A673 (cell line): ENCODE measurements at regions not wholly inside any gene's neighbourhood (a gene's known extent, or its start where the extent isn't known, plus 50 kb on each side); places are given as distances from the start of the nearest gene placed in this dataset.

Source experiments
- BruUV-seq: library from RNA; stranded (reverse); fragments of 400-500 nt; replicated peaks from 2 replicates; lab custom pipeline; 2021; lab: Mats Ljungman, UMichigan
- CTCF ChIA-PET: fragments of 300-600 bp; sonication (Branson Sonifier 250); formaldehyde crosslinking; loops from one replicate; lab custom pipeline; 2022; ENCODE audit warnings: antibody characterized with exemption; lab: Charles Lee
- POLR2A ChIA-PET: fragments of 300-600 bp; sonication (Branson Sonifier 250); formaldehyde crosslinking; loops from one replicate; lab custom pipeline; 2022; ENCODE audit warnings: antibody characterized with exemption; ENCODE audit not compliant: low non-redundant PET; lab: Charles Lee
- DNase-seq: peaks from one replicate; pipeline ENCODE4 v3.0.0-alpha.2; 2015; ENCODE audit warnings: low spot score
- H3K27ac ChIP-seq: fragments of 200-600 bp; sonication (generic); 2 replicates; pipeline ENCODE4 v1.5.1; 2016; ENCODE audit warnings: mixed run types, low read depth, mild to moderate bottlenecking, mixed read lengths, antibody characterized with exemption, low read length; ENCODE audit not compliant: poor library complexity, severe bottlenecking
- H3K27me3 ChIP-seq: fragments of 200-600 bp; sonication (generic); replicated peaks from 2 replicates; pipeline ENCODE4 v1.6.1; 2017; ENCODE audit warnings: mixed run types, low read depth, mild to moderate bottlenecking, mixed read lengths, antibody characterized with exemption, low read length; ENCODE audit not compliant: insufficient read depth, poor library complexity
- H3K36me3 ChIP-seq: fragments of 200-600 bp; sonication (generic); 2 replicates; pipeline ENCODE4 v1.6.1; 2016; ENCODE audit warnings: mixed run types, mild to moderate bottlenecking, mixed read lengths, antibody characterized with exemption, low read length; ENCODE audit not compliant: insufficient read depth, poor library complexity, severe bottlenecking
- H3K4me1 ChIP-seq: fragments of 200-600 bp; sonication (generic); 2 replicates; pipeline ENCODE4 v1.6.1; 2017; ENCODE audit warnings: mixed run types, mild to moderate bottlenecking, mixed read lengths, antibody characterized with exemption, low read length; ENCODE audit not compliant: insufficient read depth, poor library complexity, severe bottlenecking
- H3K4me3 ChIP-seq: fragments of 200-600 bp; sonication (generic); 2 replicates; pipeline ENCODE4 v1.5.1; 2016; ENCODE audit warnings: low read depth, mixed run types, mild to moderate bottlenecking, mixed read lengths, low read length; ENCODE audit not compliant: poor library complexity, severe bottlenecking
- H3K9me3 ChIP-seq: fragments of 200-600 bp; sonication (generic); 2 replicates; pipeline ENCODE4 v1.6.1; 2016; ENCODE audit warnings: mixed run types, low read depth, mild to moderate bottlenecking, mixed read lengths, antibody characterized with exemption, low read length; ENCODE audit not compliant: poor library complexity, severe bottlenecking
- EZH2 ChIP-seq: fragments of 200-600 bp; sonication (generic); IDR thresholded peaks from 2 replicates; pipeline ENCODE4 v1.6.1; 2017; ENCODE audit warnings: borderline replicate concordance, low read depth, mild to moderate bottlenecking, mixed read lengths, antibody characterized with exemption, low read length; ENCODE audit not compliant: poor library complexity, severe bottlenecking
- intact Hi-C: fragments of 100-400 bp; cut with micrococcal nuclease; formaldehyde crosslinking; loops from one replicate; pipeline ENCODE4 v1.10.0; 2022; ENCODE audit not compliant: unreplicated experiment
- TF ChIP-seq, protein P1 (sequence below): fragments of 300-800, 200-600 bp; sonication (generic); conservative IDR thresholded peaks from 2 replicates; pipeline ENCODE4 v1.5.1; 2017; ENCODE audit warnings: low read depth, mild to moderate bottlenecking, antibody characterized with exemption, low read length, moderate library complexity, mixed read lengths

DNA sequence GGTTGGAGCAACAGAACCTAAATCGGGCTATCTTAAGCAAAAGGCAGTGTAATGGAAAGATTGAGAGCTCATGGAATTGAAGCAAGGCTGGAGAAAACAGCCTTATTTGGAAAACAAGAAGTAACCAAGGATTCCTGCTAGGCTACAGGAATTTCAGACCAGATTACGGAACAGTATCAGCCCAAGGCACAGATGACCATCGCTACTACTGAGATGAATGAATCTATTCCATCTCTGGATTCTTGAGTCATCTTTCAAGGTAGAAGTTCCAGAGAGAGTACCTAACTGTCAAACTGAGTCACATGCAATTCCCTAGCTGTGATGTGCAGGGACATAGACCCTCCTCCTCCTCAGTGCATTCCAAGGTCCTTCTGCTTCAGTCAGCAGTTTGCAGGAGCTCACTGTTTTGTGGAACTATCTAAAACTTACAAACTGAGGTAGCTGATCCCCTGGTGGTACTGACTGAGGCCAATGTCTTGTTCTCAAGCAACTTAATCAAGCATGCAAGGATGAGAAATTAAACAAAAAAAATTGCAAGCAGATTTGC lies 62.0 kb upstream of the SMLR1 start:
- intact Hi-C loops = no loop called here
- no peak for TF ChIP-seq EZH2
- TF ChIP-seq, protein P1, sequence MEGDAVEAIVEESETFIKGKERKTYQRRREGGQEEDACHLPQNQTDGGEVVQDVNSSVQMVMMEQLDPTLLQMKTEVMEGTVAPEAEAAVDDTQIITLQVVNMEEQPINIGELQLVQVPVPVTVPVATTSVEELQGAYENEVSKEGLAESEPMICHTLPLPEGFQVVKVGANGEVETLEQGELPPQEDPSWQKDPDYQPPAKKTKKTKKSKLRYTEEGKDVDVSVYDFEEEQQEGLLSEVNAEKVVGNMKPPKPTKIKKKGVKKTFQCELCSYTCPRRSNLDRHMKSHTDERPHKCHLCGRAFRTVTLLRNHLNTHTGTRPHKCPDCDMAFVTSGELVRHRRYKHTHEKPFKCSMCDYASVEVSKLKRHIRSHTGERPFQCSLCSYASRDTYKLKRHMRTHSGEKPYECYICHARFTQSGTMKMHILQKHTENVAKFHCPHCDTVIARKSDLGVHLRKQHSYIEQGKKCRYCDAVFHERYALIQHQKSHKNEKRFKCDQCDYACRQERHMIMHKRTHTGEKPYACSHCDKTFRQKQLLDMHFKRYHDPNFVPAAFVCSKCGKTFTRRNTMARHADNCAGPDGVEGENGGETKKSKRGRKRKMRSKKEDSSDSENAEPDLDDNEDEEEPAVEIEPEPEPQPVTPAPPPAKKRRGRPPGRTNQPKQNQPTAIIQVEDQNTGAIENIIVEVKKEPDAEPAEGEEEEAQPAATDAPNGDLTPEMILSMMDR = no peak
- H3K4me3 ChIP-seq = no peak overlapping the region
- ChIA-PET POLR2A (no interaction called here), CTCF (no interaction called here)
- no peak for DNase-seq
- H3K9me3 ChIP-seq = no peaks in the 10 kb centered on the region
- no peaks in the 10 kb centered on the region for H3K27me3 ChIP-seq
- H3K4me1 ChIP-seq = no peaks in the 10 kb centered on the region
- BruUV-seq = no TSS peak
- H3K36me3 ChIP-seq = no peaks in the 10 kb centered on the region
- no peak overlapping the region for H3K27ac ChIP-seq

DNA sequence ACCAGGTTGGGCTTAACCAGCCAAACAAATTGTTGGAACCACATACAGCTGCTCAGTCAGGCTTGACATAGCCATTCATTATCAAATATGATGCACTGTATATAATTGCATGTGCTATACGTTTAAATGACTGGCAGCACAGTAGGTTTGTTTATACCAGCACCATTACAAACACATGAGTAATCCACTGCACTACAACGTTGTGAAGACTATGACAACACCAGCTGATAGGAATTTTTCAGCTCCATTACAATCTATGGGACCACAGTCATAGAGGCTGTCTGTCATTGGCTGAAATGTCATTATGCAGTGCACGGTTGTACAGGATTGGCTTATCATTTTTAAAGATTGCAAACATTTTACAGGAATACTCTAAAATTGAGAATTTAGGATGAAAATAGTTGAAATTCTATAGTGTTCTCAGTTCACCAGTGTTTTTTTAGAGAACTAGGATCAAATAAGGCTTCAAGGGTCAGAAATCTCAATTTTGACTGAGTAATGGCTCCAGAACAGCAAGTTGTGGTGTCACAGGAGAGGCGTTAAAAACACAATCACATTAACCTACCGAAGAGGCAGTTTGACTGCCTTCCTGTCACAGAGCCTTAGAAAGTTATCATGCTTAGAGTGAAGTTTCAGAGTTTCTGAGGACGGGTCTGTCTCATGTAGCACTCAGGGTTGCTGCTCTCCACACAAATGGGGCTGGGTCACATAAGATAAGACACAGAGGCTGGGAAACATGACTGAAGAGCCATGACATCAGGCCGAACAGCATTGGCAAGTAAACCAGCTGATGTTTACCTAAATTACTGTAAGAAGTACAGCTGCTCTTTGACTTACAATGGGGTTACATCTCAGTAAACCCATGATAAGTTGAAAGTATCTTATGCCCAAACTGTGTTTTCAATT lies 60.7 kb upstream of the SMLR1 start:
- TF ChIP-seq, protein P1 = no peak
- no peak for TF ChIP-seq EZH2
- H3K27me3 ChIP-seq = no peaks in the 10 kb centered on the region
- POLR2A ChIA-PET = no interaction called here
- H3K9me3 ChIP-seq = no peaks in the 10 kb centered on the region
- intact Hi-C loops = no loop called here
- CTCF ChIA-PET = no interaction called here
- no peak overlapping the region for H3K4me3 ChIP-seq
- H3K27ac ChIP-seq = no peak overlapping the region
- no peak for DNase-seq
- no peaks in the 10 kb centered on the region for H3K4me1 ChIP-seq
- H3K36me3 ChIP-seq = no peaks in the 10 kb centered on the region
- no TSS peak for BruUV-seq

DNA sequence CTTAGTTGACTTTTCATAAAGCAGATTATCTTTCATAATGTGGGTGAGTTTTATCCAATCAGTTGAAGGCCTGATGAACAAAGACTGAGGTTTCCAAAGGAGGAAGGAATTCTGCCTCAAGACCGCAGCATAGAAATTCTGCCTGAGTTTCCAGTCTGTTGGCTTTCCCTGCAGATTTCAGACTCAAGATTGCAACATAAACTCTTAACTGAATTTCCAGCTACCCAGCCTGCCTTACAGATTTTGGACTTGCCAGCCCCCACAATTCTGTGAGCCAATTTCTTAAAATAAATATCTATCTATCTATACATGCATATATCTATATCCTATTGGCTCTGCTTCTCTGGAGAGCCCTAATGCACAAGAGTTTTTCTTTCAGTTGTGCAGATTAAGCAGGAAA lies 57.3 kb upstream of the SMLR1 start:
- H3K4me1 ChIP-seq = no peaks in the 10 kb centered on the region
- H3K36me3 ChIP-seq = no peaks in the 10 kb centered on the region
- CTCF ChIA-PET = no interaction called here
- H3K4me3 ChIP-seq = no peak overlapping the region
- no peaks in the 10 kb centered on the region for H3K27me3 ChIP-seq
- H3K27ac ChIP-seq = no peak overlapping the region
- TF ChIP-seq, protein P1 = no peak
- TF ChIP-seq EZH2 = no peak
- no peak for DNase-seq
- no peaks in the 10 kb centered on the region for H3K9me3 ChIP-seq
- BruUV-seq = no TSS peak
- intact Hi-C loops = no loop called here
- POLR2A ChIA-PET = no interaction called here
